ENCODE measurements at regions not wholly inside any gene's neighbourhood (a gene's known extent, or its start where the extent isn't known, plus 50 kb on each side); places are given as distances from the start of the nearest gene placed in this dataset.
"Not testable (repeated sequence)": the region's sequence is repeated elsewhere in the genome, so short reads cannot be mapped to it uniquely, and the experiment has no call there.

- TF ChIP-seq YY1 (IDR thresholded peaks at IDR 0.05; ENCODE audit: insufficient read depth, insufficient read length) (no peak), ZNF274 (IDR thresholded peaks at IDR 0.05; ENCODE audit: low read depth, low read length) (no peak), SUZ12 (IDR thresholded peaks at IDR 0.05; ENCODE audit: extremely low read depth, insufficient read depth, insufficient read length) (no peak)
- Histone ChIP-seq H3K36me3 (ENCODE audit: insufficient read depth, insufficient read length, low read length) (no peaks in the 10 kb centered on the region), H3K9me3 (ENCODE audit: insufficient read depth, low read length) (no peaks in the 10 kb centered on the region)
These were observed 463.2 kb downstream of the KLF5 start for GRCh38 chr13:73521985-73522524.

GRCh38 chr13:73521290-73521624, 462.5 kb downstream of the KLF5 start:
- Histone ChIP-seq H3K9me3 (ENCODE audit: insufficient read depth, low read length) (no peaks in the 10 kb centered on the region), H3K4me3 (ENCODE audit: insufficient read length, low read depth) (no peak overlapping the region), H3K27me3 (ENCODE audit: insufficient read depth, insufficient read length) (no peaks in the 10 kb centered on the region), H3K36me3 (ENCODE audit: insufficient read depth, insufficient read length, low read length) (no peaks in the 10 kb centered on the region), H3K9ac (ENCODE audit: insufficient read length, low read depth) (no peak overlapping the region), H3K4me1 (ENCODE audit: insufficient read depth, insufficient read length) (no peaks in the 10 kb centered on the region)
- TF ChIP-seq YY1 (IDR thresholded peaks at IDR 0.05; ENCODE audit: insufficient read depth, insufficient read length): no peak
- TF ChIP-seq ZNF274 (IDR thresholded peaks at IDR 0.05; ENCODE audit: low read depth, low read length): no peak
- no peak for TF ChIP-seq SUZ12 (IDR thresholded peaks at IDR 0.05; ENCODE audit: extremely low read depth, insufficient read depth, insufficient read length)
- no peak for DNase-seq (ENCODE audit: low read depth, low spot score)

More at GRCh38 chr13:73521985-73522524, 463.2 kb downstream of the KLF5 start:
- H3K4me3 ChIP-seq (ENCODE audit: insufficient read length, low read depth): no peak overlapping the region
- H3K9ac ChIP-seq (ENCODE audit: insufficient read length, low read depth): no peak overlapping the region
- no peaks in the 10 kb centered on the region for H3K4me1 ChIP-seq (ENCODE audit: insufficient read depth, insufficient read length)
- no peaks in the 10 kb centered on the region for H3K27me3 ChIP-seq (ENCODE audit: insufficient read depth, insufficient read length)
- DNase-seq (ENCODE audit: low read depth, low spot score): no peak

GRCh38 chr13:73520566-73521289, 461.9 kb downstream of the KLF5 start:
- Histone ChIP-seq H3K4me3 (ENCODE audit: insufficient read length, low read depth) (no peak overlapping the region), H3K27me3 (ENCODE audit: insufficient read depth, insufficient read length) (no peaks in the 10 kb centered on the region), H3K9ac (ENCODE audit: insufficient read length, low read depth) (no peak overlapping the region), H3K36me3 (ENCODE audit: insufficient read depth, insufficient read length, low read length) (no peaks in the 10 kb centered on the region), H3K4me1 (ENCODE audit: insufficient read depth, insufficient read length) (no peaks in the 10 kb centered on the region), H3K9me3 (ENCODE audit: insufficient read depth, low read length) (no peaks in the 10 kb centered on the region)
- TF ChIP-seq ZNF274 (IDR thresholded peaks at IDR 0.05; ENCODE audit: low read depth, low read length): no peak
- no peak for TF ChIP-seq YY1 (IDR thresholded peaks at IDR 0.05; ENCODE audit: insufficient read depth, insufficient read length)
- TF ChIP-seq SUZ12 (IDR thresholded peaks at IDR 0.05; ENCODE audit: extremely low read depth, insufficient read depth, insufficient read length): no peak
- DNase-seq (ENCODE audit: low read depth, low spot score): no peak

- H3K9ac ChIP-seq (ENCODE audit: insufficient read length, low read depth); H3K4me3 ChIP-seq (ENCODE audit: insufficient read length, low read depth); DNase-seq (ENCODE audit: low read depth, low spot score); H3K9me3 ChIP-seq (ENCODE audit: insufficient read depth, low read length); H3K27me3 ChIP-seq (ENCODE audit: insufficient read depth, insufficient read length); H3K4me1 ChIP-seq (ENCODE audit: insufficient read depth, insufficient read length); H3K36me3 ChIP-seq (ENCODE audit: insufficient read depth, insufficient read length, low read length): not testable (repeated sequence)
These were observed 461.3 kb downstream of the KLF5 start for GRCh38 chr13:73520135-73520534.

- DNase-seq (ENCODE audit: low read depth, low spot score): no peak
- TF ChIP-seq SUZ12 (IDR thresholded peaks at IDR 0.05; ENCODE audit: extremely low read depth, insufficient read depth, insufficient read length) (no peak), YY1 (IDR thresholded peaks at IDR 0.05; ENCODE audit: insufficient read depth, insufficient read length) (no peak), ZNF274 (IDR thresholded peaks at IDR 0.05; ENCODE audit: low read depth, low read length) (no peak)
- H3K27me3 ChIP-seq (ENCODE audit: insufficient read depth, insufficient read length): no peaks in the 10 kb centered on the region
- no peak overlapping the region for H3K4me3 ChIP-seq (ENCODE audit: insufficient read length, low read depth)
- no peak overlapping the region for H3K9ac ChIP-seq (ENCODE audit: insufficient read length, low read depth)
- H3K4me1 ChIP-seq (ENCODE audit: insufficient read depth, insufficient read length): no peaks in the 10 kb centered on the region
- H3K36me3 ChIP-seq (ENCODE audit: insufficient read depth, insufficient read length, low read length): no peaks in the 10 kb centered on the region
- no peaks in the 10 kb centered on the region for H3K9me3 ChIP-seq (ENCODE audit: insufficient read depth, low read length)
These were observed 460.8 kb downstream of the KLF5 start for GRCh38 chr13:73519396-73520116.

GRCh38 chr13:73517766-73518165, 459.0 kb downstream of the KLF5 start:
- Histone ChIP-seq H3K4me1 (ENCODE audit: insufficient read depth, insufficient read length) (no peaks in the 10 kb centered on the region), H3K36me3 (ENCODE audit: insufficient read depth, insufficient read length, low read length) (no peaks in the 10 kb centered on the region), H3K27me3 (ENCODE audit: insufficient read depth, insufficient read length) (no peaks in the 10 kb centered on the region), H3K9ac (ENCODE audit: insufficient read length, low read depth) (no peak overlapping the region), H3K4me3 (ENCODE audit: insufficient read length, low read depth) (no peak overlapping the region), H3K9me3 (ENCODE audit: insufficient read depth, low read length) (no peaks in the 10 kb centered on the region)
- no peak for DNase-seq (ENCODE audit: low read depth, low spot score)
- TF ChIP-seq SUZ12 (IDR thresholded peaks at IDR 0.05; ENCODE audit: extremely low read depth, insufficient read depth, insufficient read length) (no peak), YY1 (IDR thresholded peaks at IDR 0.05; ENCODE audit: insufficient read depth, insufficient read length) (no peak), ZNF274 (IDR thresholded peaks at IDR 0.05; ENCODE audit: low read depth, low read length) (no peak)

GRCh38 chr13:73516731-73517130, 457.9 kb downstream of the KLF5 start:
- no peak for TF ChIP-seq ZNF274 (IDR thresholded peaks at IDR 0.05; ENCODE audit: low read depth, low read length)
- no peak for TF ChIP-seq SUZ12 (IDR thresholded peaks at IDR 0.05; ENCODE audit: extremely low read depth, insufficient read depth, insufficient read length)
- no peak for TF ChIP-seq YY1 (IDR thresholded peaks at IDR 0.05; ENCODE audit: insufficient read depth, insufficient read length)
- DNase-seq (ENCODE audit: low read depth, low spot score): no peak
- Histone ChIP-seq H3K9ac (ENCODE audit: insufficient read length, low read depth) (no peak overlapping the region), H3K27me3 (ENCODE audit: insufficient read depth, insufficient read length) (no peaks in the 10 kb centered on the region), H3K36me3 (ENCODE audit: insufficient read depth, insufficient read length, low read length) (no peaks in the 10 kb centered on the region), H3K4me1 (ENCODE audit: insufficient read depth, insufficient read length) (no peaks in the 10 kb centered on the region), H3K4me3 (ENCODE audit: insufficient read length, low read depth) (no peak overlapping the region), H3K9me3 (ENCODE audit: insufficient read depth, low read length) (no peaks in the 10 kb centered on the region)
